Mesendoderm (in vitro differentiated cells): ENCODE measurements at regions not wholly inside any gene's neighbourhood (a gene's known extent, or its start where the extent isn't known, plus 50 kb on each side); places are given as distances from the start of the nearest gene placed in this dataset. TPM values are rescaled to one million over a fixed set of nuclear protein-coding genes. Genes with fewer than 3 reads are reported as not detected.

ENCODE experiments used
- small RNA-seq: library from polyadenylated mRNA; stranded (forward); fragments of <200 nt; extraction: miRNeasy Mini kit (QIAGEN cat#:217004); gene quantifications from one replicate; pipeline ENCODE3, GENCODE V24; 2013; ENCODE audit not compliant: insufficient read depth

Small RNA genes lying in the stretch of these regions (small RNA-seq; reads per million reads assigned to genes)
- not detected for gene AC104408.1
- not detected for gene RNU7-190P
